Urinary bladder (tissue), 3 donors: ENCODE measurements at regions not wholly inside any gene's neighbourhood (a gene's known extent, or its start where the extent isn't known, plus 50 kb on each side); places are given as distances from the start of the nearest gene placed in this dataset.

ENCODE experiments used
- DNase-seq: peaks from one replicate; pipeline ENCODE4 v3.0.0-alpha.2; 2015; ENCODE audit errors: extremely low spot score
- H3K27ac ChIP-seq: one replicate; pipeline ENCODE4 v1.5.1; 2013; ENCODE audit warnings: low read depth, mild to moderate bottlenecking, moderate library complexity
- H3K36me3 ChIP-seq: one replicate; pipeline ENCODE4 v1.6.1; 2013; ENCODE audit warnings: mild to moderate bottlenecking, moderate library complexity; ENCODE audit not compliant: insufficient read depth
- H3K4me1 ChIP-seq: one replicate; pipeline ENCODE4 v1.6.1; 2013; ENCODE audit warnings: mild to moderate bottlenecking, moderate library complexity; ENCODE audit not compliant: insufficient read depth
- H3K4me3 ChIP-seq: one replicate; pipeline ENCODE4 v1.5.1; 2013; ENCODE audit warnings: low read depth, low read length
- WGBS: extraction: QIAGEN DNeasy Blood & Tissue Kit; methylation state at CpG from one replicate; pipeline ENCODE4 v1.1.7; 2013; 5-methylcytosine and 5-hydroxymethylcytosine counted together
- donor health status: healthy with polysubstance abuse.
- donor health status: healthy.

DNA sequence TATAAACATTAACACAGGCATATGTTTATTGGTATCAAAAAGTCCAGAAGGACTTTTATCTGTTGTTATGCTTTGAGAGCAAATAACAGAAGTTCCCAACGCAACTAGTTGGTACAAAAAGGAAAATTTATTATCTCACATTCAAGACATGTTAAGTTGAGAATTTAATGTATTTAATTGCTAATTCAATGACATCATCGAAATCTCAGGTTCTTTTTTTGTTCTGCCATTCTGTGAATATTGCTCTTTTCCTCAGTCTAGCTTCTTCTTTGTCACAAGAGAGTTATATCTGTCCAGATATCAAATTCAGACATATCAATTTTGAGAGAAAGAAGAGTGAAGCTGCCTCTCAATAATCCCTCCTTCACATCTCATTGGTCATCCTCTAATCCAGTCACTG lies 307.6 kb upstream of the PCSK5 start:
- Histone ChIP-seq H3K4me3 (no peak overlapping the region), H3K4me1 (no peaks in the 10 kb centered on the region), H3K27ac (no peak overlapping the region), H3K36me3 (no peaks in the 10 kb centered on the region)
- WGBS = 77% methylated on average over 2 of the region's 2 CpGs
- no peak for DNase-seq

- Histone ChIP-seq H3K27ac (no peak overlapping the region), H3K4me1 (no peaks in the 10 kb centered on the region), H3K36me3 (no peaks in the 10 kb centered on the region), H3K4me3 (no peak overlapping the region)
- no peak for DNase-seq
- 81% methylated on average over 2 of the region's 2 CpGs for WGBS
Observed at GRCh38 chr9:75588808-75589207, 301.7 kb upstream of the PCSK5 start.

DNA sequence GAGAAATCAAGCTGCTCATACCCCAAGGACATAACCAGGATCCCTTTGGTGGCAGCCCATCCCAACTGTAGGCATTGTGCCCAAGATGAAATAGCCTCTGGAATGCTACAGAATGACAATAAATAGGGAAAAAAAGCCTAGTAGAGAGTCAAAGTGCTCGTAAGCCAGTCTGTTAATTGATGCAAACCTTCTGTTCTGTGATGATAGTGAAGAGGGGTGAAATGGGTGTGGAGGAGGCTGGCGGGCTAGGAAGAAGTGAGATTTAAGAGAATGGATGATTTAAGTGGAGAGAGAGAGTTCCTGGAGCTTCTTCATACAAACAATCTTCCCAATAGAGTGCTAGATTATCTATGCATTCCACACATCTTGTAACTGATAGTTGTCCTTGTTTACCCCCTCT lies 301.0 kb upstream of the PCSK5 start:
- H3K4me1 ChIP-seq = no peaks in the 10 kb centered on the region
- no peak overlapping the region for H3K4me3 ChIP-seq
- no peak overlapping the region for H3K27ac ChIP-seq
- no peaks in the 10 kb centered on the region for H3K36me3 ChIP-seq
- no peak for DNase-seq
- WGBS = 54% methylated on average over 2 of the region's 2 CpGs

DNA sequence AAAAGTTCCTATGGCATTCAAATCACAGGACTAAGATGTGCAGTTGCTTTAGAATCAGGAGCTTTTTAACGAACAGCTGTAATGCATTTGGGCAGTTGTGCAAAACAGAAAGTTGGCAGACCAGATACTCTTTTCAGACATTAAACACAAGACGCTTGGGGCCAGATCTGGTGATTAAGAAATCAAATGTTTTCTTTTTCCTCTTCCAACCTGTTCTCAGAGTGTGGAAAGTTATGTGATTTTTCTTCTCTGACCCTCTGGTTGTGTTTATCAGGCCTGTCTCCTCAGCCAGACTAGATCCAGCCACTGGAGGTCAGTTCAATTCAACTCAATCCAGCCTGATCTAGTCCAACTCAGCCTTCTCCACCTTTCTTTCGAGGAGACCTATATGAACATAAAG lies 298.5 kb upstream of the PCSK5 start:
- no peak for DNase-seq
- WGBS = 48% methylated on average over 3 of the region's 3 CpGs
- H3K36me3 ChIP-seq = no peaks in the 10 kb centered on the region
- H3K4me3 ChIP-seq = no peak overlapping the region
- no peaks in the 10 kb centered on the region for H3K4me1 ChIP-seq
- H3K27ac ChIP-seq = no peak overlapping the region

- no peaks in the 10 kb centered on the region for H3K36me3 ChIP-seq
- 88% methylated on average over 1 of the region's 1 CpG for WGBS
- no peak overlapping the region for H3K4me3 ChIP-seq
- no peak for DNase-seq
- H3K4me1 ChIP-seq = no peaks in the 10 kb centered on the region
- no peak overlapping the region for H3K27ac ChIP-seq
Observed at GRCh38 chr9:75592586-75592985, 297.9 kb upstream of the PCSK5 start.

DNA sequence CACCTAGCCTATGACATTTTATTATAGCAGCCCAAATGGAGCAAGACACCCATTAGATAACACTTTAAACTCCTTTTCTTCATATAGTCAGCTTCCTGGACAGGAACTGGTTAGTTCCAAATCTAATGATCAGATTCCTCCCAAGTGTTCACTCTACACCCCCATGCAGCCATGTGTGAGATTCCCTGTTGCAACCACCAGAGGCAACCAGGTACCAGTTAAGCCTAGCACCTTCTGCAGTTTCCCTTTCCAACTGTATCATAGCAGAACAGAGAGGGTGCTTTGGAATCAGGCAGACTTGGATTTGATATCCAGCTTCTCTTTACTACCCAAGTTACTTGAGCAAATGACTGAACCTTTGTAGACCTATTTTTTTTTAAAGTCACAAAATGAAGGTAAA lies 296.6 kb upstream of the PCSK5 start:
- Histone ChIP-seq H3K36me3 (no peaks in the 10 kb centered on the region), H3K4me1 (no peaks in the 10 kb centered on the region), H3K4me3 (no peak overlapping the region), H3K27ac (no peak overlapping the region)
- no peak for DNase-seq

- no peak overlapping the region for H3K4me3 ChIP-seq
- DNase-seq = no peak
- H3K27ac ChIP-seq = no peak overlapping the region
- H3K36me3 ChIP-seq = no peaks in the 10 kb centered on the region
- 65% methylated on average over 1 of the region's 1 CpG for WGBS
- no peaks in the 10 kb centered on the region for H3K4me1 ChIP-seq
Observed at GRCh38 chr9:75599126-75599525, 291.3 kb upstream of the PCSK5 start.

- Histone ChIP-seq H3K27ac (no peak overlapping the region), H3K36me3 (no peaks in the 10 kb centered on the region), H3K4me3 (no peak overlapping the region), H3K4me1 (no peaks in the 10 kb centered on the region)
- WGBS = 91% methylated on average over 2 of the region's 2 CpGs
- DNase-seq = no peak
Observed at GRCh38 chr9:75601280-75601679, 289.2 kb upstream of the PCSK5 start.

- WGBS = 83% methylated on average over 4 of the region's 4 CpGs
- Histone ChIP-seq H3K36me3 (no peaks in the 10 kb centered on the region), H3K4me3 (no peak overlapping the region), H3K27ac (no peak overlapping the region), H3K4me1 (no peaks in the 10 kb centered on the region)
- no peak for DNase-seq
Observed at GRCh38 chr9:75602060-75602459, 288.4 kb upstream of the PCSK5 start.

GRCh38 chr9:75604661-75605060 lies 285.8 kb upstream of the PCSK5 start:
- WGBS = 60% methylated on average over 2 of the region's 2 CpGs
- no peak overlapping the region for H3K27ac ChIP-seq
- H3K4me1 ChIP-seq = no peaks in the 10 kb centered on the region
- DNase-seq = no peak
- H3K4me3 ChIP-seq = no peak overlapping the region
- no peaks in the 10 kb centered on the region for H3K36me3 ChIP-seq

GRCh38 chr9:75607521-75607920 lies 283.0 kb upstream of the PCSK5 start:
- no peak overlapping the region for H3K4me3 ChIP-seq
- WGBS = 82% methylated on average over 2 of the region's 2 CpGs
- no peaks in the 10 kb centered on the region for H3K4me1 ChIP-seq
- H3K36me3 ChIP-seq = no peaks in the 10 kb centered on the region
- no peak for DNase-seq
- H3K27ac ChIP-seq = no peak overlapping the region

DNA sequence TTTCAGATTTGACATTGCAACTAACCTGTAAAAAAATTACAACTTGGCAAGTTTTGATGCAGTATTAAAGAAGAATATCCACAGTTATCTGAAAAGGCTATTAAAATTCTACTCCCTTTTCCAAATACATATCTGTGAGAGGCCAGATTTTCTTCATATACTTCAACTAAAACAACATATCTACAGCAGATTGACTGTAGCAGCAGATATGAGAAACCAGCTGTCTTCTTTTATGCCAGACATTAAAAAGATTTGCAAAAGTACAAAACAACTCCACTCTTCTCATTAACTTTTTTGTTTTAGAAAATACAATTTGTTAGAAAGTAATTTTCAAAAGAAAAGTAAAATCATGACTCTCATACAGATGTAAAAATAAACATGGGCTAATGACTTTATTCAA lies 281.1 kb upstream of the PCSK5 start:
- no peak for DNase-seq
- H3K36me3 ChIP-seq = no peaks in the 10 kb centered on the region

GRCh38 chr9:75610246-75610645 lies 280.2 kb upstream of the PCSK5 start:
- 84% methylated on average over 1 of the region's 1 CpG for WGBS
- no peaks in the 10 kb centered on the region for H3K4me1 ChIP-seq
- H3K27ac ChIP-seq = no peak overlapping the region
- no peak for DNase-seq
- H3K4me3 ChIP-seq = no peak overlapping the region
- H3K36me3 ChIP-seq = no peaks in the 10 kb centered on the region

More for the DNA sequence above, 281.1 kb upstream of the PCSK5 start:
- no peaks in the 10 kb centered on the region for H3K4me1 ChIP-seq
- no peak overlapping the region for H3K4me3 ChIP-seq
- H3K27ac ChIP-seq = no peak overlapping the region

DNA sequence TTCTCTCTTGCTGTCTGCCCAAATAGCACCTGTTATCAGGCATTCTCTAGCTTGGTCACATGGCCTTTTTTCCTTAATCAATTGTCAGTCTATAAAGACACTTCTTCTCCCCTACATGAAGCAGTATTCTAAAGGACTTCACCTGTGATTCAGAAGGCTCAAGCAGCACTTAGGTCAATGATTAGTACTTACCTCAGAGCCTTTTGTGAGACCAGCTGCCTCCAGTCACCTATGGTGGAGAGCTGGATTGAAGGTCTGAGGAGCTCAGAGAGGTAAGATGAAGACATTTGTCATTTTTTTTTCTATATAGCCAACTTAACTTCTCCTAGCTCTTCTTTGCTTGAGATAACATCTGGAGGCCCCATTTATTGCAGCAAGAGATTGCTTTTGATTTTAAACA lies 278.3 kb upstream of the PCSK5 start:
- no peak for DNase-seq

DNA sequence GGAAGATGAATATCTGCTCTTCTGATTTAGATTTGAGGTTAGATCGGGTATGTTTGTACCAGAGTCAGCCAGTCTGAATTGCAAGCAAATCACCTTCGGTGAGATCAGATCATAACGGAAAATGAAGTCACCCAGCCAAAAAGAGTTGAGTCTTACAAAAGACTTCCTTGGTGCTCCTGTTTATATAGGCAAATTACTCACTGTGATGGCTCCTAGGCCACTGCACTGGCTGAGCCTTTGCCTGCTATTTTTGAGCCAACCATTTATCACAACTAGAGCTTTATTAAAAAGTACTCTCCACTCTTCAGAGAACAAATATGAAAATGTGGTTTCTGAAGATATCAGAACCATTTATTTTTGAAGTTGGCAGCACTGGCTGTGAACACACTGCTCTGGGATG lies 277.7 kb upstream of the PCSK5 start:
- H3K36me3 ChIP-seq = no peaks in the 10 kb centered on the region
- WGBS = 55% methylated on average over 3 of the region's 3 CpGs
- DNase-seq = no peak
- H3K27ac ChIP-seq = no peak overlapping the region
- no peaks in the 10 kb centered on the region for H3K4me1 ChIP-seq
- no peak overlapping the region for H3K4me3 ChIP-seq

More for the DNA sequence above, 278.3 kb upstream of the PCSK5 start:
- Histone ChIP-seq H3K4me3 (no peak overlapping the region), H3K4me1 (no peaks in the 10 kb centered on the region), H3K36me3 (no peaks in the 10 kb centered on the region), H3K27ac (no peak overlapping the region)
